Psoas muscle (tissue), 7 donors: ENCODE measurements at regions not wholly inside any gene's neighbourhood (a gene's known extent, or its start where the extent isn't known, plus 50 kb on each side); places are given as distances from the start of the nearest gene placed in this dataset.
A peak's percentile ranks its signal among the peaks of the same experiment; 100 is the strongest.

Experiments
- ATAC-seq, 4 donors: fragments of 200-7000 bp; cut with Tn5 transposase; one replicate each; pipeline ENCODE4 v1.9.1; 2020; ENCODE audit warnings: moderate library complexity in 3 of 4, mild to moderate bottlenecking in 2 of 4
- DNase-seq, 2 donors: peaks; one replicate each; pipeline ENCODE4 v3.0.0-alpha.2; 2020
- H3K27ac ChIP-seq: fragments of 200-600 bp; one replicate; pipeline ENCODE4 v1.8.0; 2022
- H3K27me3 ChIP-seq, 3 donors: fragments of 200-600 bp in 1 of 3; one replicate each; pipeline versions ENCODE4 v1.6.1 to v1.8.0; 2013 to 2022; ENCODE audit warnings: low read length in 2 of 3, mild to moderate bottlenecking in 2 of 3, moderate library complexity in 1 of 3; ENCODE audit not compliant: insufficient read depth in 3 of 3
- H3K36me3 ChIP-seq, 2 donors: fragments of 200-600 bp in 1 of 2; one replicate each; pipeline versions ENCODE4 v1.6.1 to v1.8.0; 2013 to 2022; ENCODE audit warnings: low read depth in 1 of 2, mild to moderate bottlenecking in 1 of 2, moderate library complexity in 1 of 2; ENCODE audit not compliant: insufficient read depth in 1 of 2
- H3K4me1 ChIP-seq: fragments of 200-600 bp; one replicate; pipeline ENCODE4 v1.8.0; 2022
- H3K4me3 ChIP-seq: fragments of 200-600 bp; one replicate; pipeline ENCODE4 v1.8.0; 2022; ENCODE audit warnings: mild to moderate bottlenecking
- H3K9me3 ChIP-seq: fragments of 200-600 bp; one replicate; pipeline ENCODE4 v1.8.0; 2022
- CTCF ChIP-seq: fragments of 200-600 bp; IDR thresholded peaks from one replicate; pipeline ENCODE4 v1.8.0; 2022; ENCODE audit warnings: antibody characterized with exemption
- WGBS, 3 donors: extraction: QIAGEN DNeasy Blood & Tissue Kit; methylation state at CpG; one replicate each; pipeline versions ENCODE4 v1.1.6 to v1.1.7; 2013; 5-methylcytosine and 5-hydroxymethylcytosine counted together
- intact Hi-C, 2 donors: fragments of 100-400 bp; cut with DNase I; formaldehyde crosslinking; loops; one replicate each; pipeline versions ENCODE4 v1.11.0 to v1.14.2; 2022
- donor health status: healthy with polysubstance abuse.
- donor health status: DM: no; HTN: no; CAD: no; lungs with moderate emphysema.
- donor health status: Bipolar disorder and iron deficiency.
- donor health status: healthy.
- donor health status: DM: yes; HTN: yes; CAD: no.
- donor health status: DM: no; HTN: no; CAD: no.
- donor health status: DM: yes; HTN: yes; CAD: no.

GRCh38 chr13:106919133-106919532 lies 351.2 kb upstream of the ARGLU1 start:
- DNase-seq (no peak), ATAC-seq (no peak)
- no peaks in the 10 kb centered on the region for H3K4me1 ChIP-seq
- H3K27me3 ChIP-seq, result peaks cover 0 to 3% (median 0%) of the 10 kb centered on the region in 3 donors
- 42 to 57% (median 51%) methylated on average over 7 of the region's 7 CpGs for WGBS, 3 donors
- H3K36me3 ChIP-seq, result no peaks in the 10 kb centered on the region
- intact Hi-C loops, result loop anchor here in 1 of 2 donors (5.0 to 10.0 kb wide), 2 partner anchors 294 to 387 kb away; no protein-coding TSS in a partner anchor
- H3K4me3 ChIP-seq, result no peak overlapping the region
- H3K27ac ChIP-seq, result peak overlapping the region; percentile 81
- TF ChIP-seq CTCF, result no peak
- no peaks in the 10 kb centered on the region for H3K9me3 ChIP-seq

- Histone ChIP-seq H3K27ac (peak overlapping the region; percentile 81), H3K9me3 (no peaks in the 10 kb centered on the region), H3K36me3 (no peaks in the 10 kb centered on the region), H3K4me1 (no peaks in the 10 kb centered on the region), H3K4me3 (peak overlapping the region; percentile 67), H3K27me3 (peaks cover 0 to 3% (median 0%) of the 10 kb centered on the region in 3 donors)
- no peak for ATAC-seq
- no peak for TF ChIP-seq CTCF
- no peak for DNase-seq
- 48 to 53% (median 53%) methylated on average over 3 of the region's 3 CpGs for WGBS, 3 donors
- intact Hi-C loops, result loop anchor here in 1 of 2 donors (5.0 to 10.0 kb wide), 2 partner anchors 294 to 386 kb away; no protein-coding TSS in a partner anchor
Measured at GRCh38 chr13:106918557-106918860, 350.6 kb upstream of the ARGLU1 start.

DNA sequence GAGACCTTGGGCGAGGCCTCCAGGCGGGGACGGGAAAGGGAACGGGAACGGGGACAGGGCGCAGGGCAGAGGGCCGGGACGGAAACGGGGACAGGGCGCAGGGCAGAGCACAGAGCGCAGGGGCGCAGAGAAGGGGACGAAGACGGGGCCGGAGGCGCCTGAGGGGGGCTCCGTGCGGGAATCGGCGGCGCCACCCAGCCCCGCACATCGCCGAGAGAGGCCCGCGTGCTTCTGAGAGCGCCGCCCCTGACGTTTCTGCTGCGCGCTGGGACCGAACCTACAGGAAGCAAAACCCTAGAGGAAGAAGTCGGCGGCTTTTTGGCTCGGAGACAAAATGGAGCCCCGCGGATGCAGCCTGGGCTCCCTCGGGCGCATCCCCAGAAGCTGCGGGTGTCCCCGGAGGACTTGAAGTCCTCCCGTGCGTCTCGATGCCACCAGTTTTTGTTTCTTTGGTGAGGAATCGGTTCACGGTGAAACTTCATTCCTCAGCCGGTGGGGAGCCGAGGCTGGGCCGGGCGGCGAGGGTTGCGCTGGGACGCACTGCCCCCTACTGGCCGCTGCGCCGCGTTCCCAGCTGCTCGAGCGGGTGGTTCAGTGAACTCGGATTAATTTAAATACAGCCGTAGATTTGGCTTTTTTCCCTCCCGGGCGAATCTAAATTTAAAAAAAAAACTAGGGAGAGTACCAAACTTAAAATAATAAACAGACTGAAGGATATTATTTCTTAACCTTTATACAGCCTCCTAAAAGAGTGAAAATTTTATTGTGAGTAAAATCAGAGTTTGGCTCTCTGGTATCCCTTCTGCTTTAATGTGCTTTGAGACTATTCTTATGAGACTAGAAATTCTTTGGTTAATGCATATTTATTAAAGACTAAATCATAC lies 350.0 kb upstream of the ARGLU1 start:
- TF ChIP-seq CTCF, result peak; percentile 79
- Histone ChIP-seq H3K4me3 (peak overlapping the region; percentile 67), H3K27ac (peak overlapping the region; percentile 81), H3K4me1 (no peaks in the 10 kb centered on the region), H3K27me3 (peaks cover 0 to 3% (median 0%) of the 10 kb centered on the region in 3 donors), H3K9me3 (no peaks in the 10 kb centered on the region), H3K36me3 (no peaks in the 10 kb centered on the region)
- ATAC-seq (peak; percentile 65 to 90 (median 80)), DNase-seq (peak; percentile 65 to 78)
- 0 to 1% (median 0%) methylated on average over 39 to 63 of the region's 63 CpGs for WGBS, 3 donors
- intact Hi-C loops, result loop anchor here in 1 of 2 donors (1.0 to 10.0 kb wide), 3 partner anchors 216 to 386 kb away; no protein-coding TSS in a partner anchor

GRCh38 chr13:106917024-106917571 lies 349.2 kb upstream of the ARGLU1 start:
- 36 to 43% (median 37%) methylated on average over 27 to 33 of the region's 33 CpGs for WGBS, 3 donors

More at GRCh38 chr13:106917024-106917571, 349.2 kb upstream of the ARGLU1 start:
- peaks cover 0 to 3% (median 0%) of the 10 kb centered on the region in 3 donors for H3K27me3 ChIP-seq
- ATAC-seq, result peak in 3 of 4 donors; percentile 9 to 20 (median 9)
- no peak for TF ChIP-seq CTCF
- intact Hi-C loops, result loop anchor here in 1 of 2 donors (1.0 to 10.0 kb wide), 3 partner anchors 215 to 385 kb away; no protein-coding TSS in a partner anchor
- no peaks in the 10 kb centered on the region for H3K4me1 ChIP-seq
- H3K4me3 ChIP-seq, result peak overlapping the region; percentile 67
- DNase-seq, result peak in 1 of 2 donors; percentile 14
- H3K9me3 ChIP-seq, result no peaks in the 10 kb centered on the region
- no peaks in the 10 kb centered on the region for H3K36me3 ChIP-seq
- H3K27ac ChIP-seq, result peak overlapping the region; percentile 81
